Left ventricle myocardium inferior (tissue), 1 donor: ENCODE measurements at regions not wholly inside any gene's neighbourhood (a gene's known extent, or its start where the extent isn't known, plus 50 kb on each side); places are given as distances from the start of the nearest gene placed in this dataset.

Source experiments
- DNase-seq: peaks from one replicate; pipeline ENCODE4 v3.0.0-alpha.2; 2020
- H3K27ac ChIP-seq: fragments of 200-600 bp; replicated peaks from 2 replicates; pipeline ENCODE4 v1.8.0; 2021
- H3K27me3 ChIP-seq: fragments of 200-600 bp; 2 replicates; pipeline ENCODE4 v1.8.0; 2021; ENCODE audit warnings: low read depth
- H3K36me3 ChIP-seq: fragments of 200-600 bp; 2 replicates; pipeline ENCODE4 v1.8.0; 2021
- H3K4me1 ChIP-seq: fragments of 200-600 bp; 2 replicates; pipeline ENCODE4 v1.8.0; 2021
- H3K4me3 ChIP-seq: fragments of 200-600 bp; 2 replicates; pipeline ENCODE4 v1.8.0; 2021; ENCODE audit warnings: mild to moderate bottlenecking, moderate library complexity
- H3K9me3 ChIP-seq: fragments of 200-600 bp; replicated peaks from 2 replicates; pipeline ENCODE4 v1.8.0; 2021
- CTCF ChIP-seq: fragments of 200-600 bp; IDR thresholded peaks from 2 replicates; pipeline ENCODE4 v1.8.0; 2021; ENCODE audit warnings: antibody characterized with exemption, mild to moderate bottlenecking, borderline replicate concordance
- intact Hi-C: fragments of 100-400 bp; cut with micrococcal nuclease; formaldehyde crosslinking; loops from one replicate; pipeline ENCODE4 v1.11.0; 2022
- donor health status: DM: no; HTN: yes; CAD: no; lungs with severe emphysema.

DNA sequence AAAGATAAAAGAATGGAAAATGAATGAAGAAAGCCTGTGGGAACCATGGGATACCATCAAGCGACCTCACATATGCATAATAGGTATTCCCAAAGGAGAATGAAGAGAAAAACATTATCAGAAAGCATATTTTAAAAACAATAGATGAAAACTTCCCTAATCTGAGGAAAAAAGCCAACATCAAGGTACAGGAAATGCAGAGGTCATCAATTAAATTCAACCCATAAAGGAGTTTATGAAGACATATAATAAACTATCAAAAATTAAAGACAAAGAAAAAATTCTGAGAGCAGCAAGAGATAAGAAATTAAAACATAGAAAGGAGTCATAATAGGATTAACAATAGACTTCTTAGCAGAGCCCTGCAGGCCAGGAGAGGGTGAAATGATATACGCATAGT, 397.5 kb downstream of the GPM6A start:
- no peaks in the 10 kb centered on the region for H3K4me1 ChIP-seq
- no peaks in the 10 kb centered on the region for H3K27me3 ChIP-seq
- DNase-seq, result no peak
- intact Hi-C loops, result no loop called here
- H3K4me3 ChIP-seq, result no peak overlapping the region
- no peak for TF ChIP-seq CTCF
- H3K27ac ChIP-seq, result no peak overlapping the region
- peaks cover 51% of the 10 kb centered on the region for H3K9me3 ChIP-seq
- H3K36me3 ChIP-seq, result no peaks in the 10 kb centered on the region

- H3K4me1 ChIP-seq, result no peaks in the 10 kb centered on the region
- DNase-seq, result no peak
- H3K9me3 ChIP-seq, result peaks cover 45% of the 10 kb centered on the region
- no peak for TF ChIP-seq CTCF
- no peaks in the 10 kb centered on the region for H3K36me3 ChIP-seq
- no peaks in the 10 kb centered on the region for H3K27me3 ChIP-seq
- H3K27ac ChIP-seq, result no peak overlapping the region
- no peak overlapping the region for H3K4me3 ChIP-seq
- intact Hi-C loops, result no loop called here
Observed at GRCh38 chr4:175418516-175418915, 393.5 kb downstream of the GPM6A start.

- Histone ChIP-seq H3K27ac (no peak overlapping the region), H3K27me3 (no peaks in the 10 kb centered on the region), H3K36me3 (no peaks in the 10 kb centered on the region), H3K4me1 (no peaks in the 10 kb centered on the region), H3K9me3 (peaks cover 37% of the 10 kb centered on the region), H3K4me3 (no peak overlapping the region)
- no peak for DNase-seq
- no peak for TF ChIP-seq CTCF
- intact Hi-C loops, result no loop called here
Observed at GRCh38 chr4:175419236-175419718, 392.8 kb downstream of the GPM6A start.

DNA sequence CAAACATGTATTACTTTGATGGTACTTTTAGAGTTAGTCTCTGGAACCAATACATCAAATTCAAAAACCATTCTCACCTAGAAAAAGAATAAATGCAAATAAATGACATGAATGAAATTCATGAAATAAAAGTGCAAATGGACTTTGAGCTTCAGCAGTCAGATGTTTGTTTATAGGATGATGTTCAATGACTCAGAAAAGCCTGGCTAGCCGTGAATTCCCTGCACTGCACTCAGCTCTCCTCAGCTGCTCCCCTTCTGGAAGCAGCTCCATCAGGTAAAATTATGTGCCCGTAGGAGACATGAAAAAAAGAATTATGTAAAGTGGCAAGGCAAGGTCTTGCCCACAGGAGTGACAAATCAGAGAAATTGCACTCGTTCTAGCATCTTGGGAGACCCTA, 390.6 kb downstream of the GPM6A start:
- no peak overlapping the region for H3K4me3 ChIP-seq
- no peaks in the 10 kb centered on the region for H3K36me3 ChIP-seq
- no peak overlapping the region for H3K27ac ChIP-seq
- H3K4me1 ChIP-seq, result no peaks in the 10 kb centered on the region
- H3K9me3 ChIP-seq, result peaks cover 16% of the 10 kb centered on the region
- no peaks in the 10 kb centered on the region for H3K27me3 ChIP-seq
- TF ChIP-seq CTCF, result no peak
- DNase-seq, result no peak
- intact Hi-C loops, result no loop called here

DNA sequence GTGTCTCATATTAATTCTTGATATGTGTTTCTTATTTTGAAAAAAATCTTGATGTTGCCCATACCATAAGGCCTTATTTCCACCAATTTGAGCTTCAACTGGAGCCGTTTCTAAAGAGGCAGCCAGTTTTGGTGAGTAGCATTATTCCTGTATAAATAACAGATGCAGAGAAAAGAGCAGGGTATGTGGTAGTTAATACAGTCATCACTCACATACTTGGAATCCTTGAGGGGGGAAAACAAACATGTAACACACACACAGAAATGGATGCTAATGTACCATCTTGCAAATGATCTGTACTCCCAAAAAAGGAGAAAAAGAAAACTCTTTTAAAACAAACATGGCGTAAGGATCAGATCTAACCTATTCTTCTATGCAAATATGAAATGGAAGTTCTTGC, 389.7 kb downstream of the GPM6A start:
- H3K27ac ChIP-seq, result no peak overlapping the region
- TF ChIP-seq CTCF, result no peak
- no peaks in the 10 kb centered on the region for H3K27me3 ChIP-seq
- H3K4me3 ChIP-seq, result no peak overlapping the region
- DNase-seq, result no peak
- no peaks in the 10 kb centered on the region for H3K36me3 ChIP-seq
- H3K4me1 ChIP-seq, result no peaks in the 10 kb centered on the region
- H3K9me3 ChIP-seq, result peaks cover 8% of the 10 kb centered on the region
- intact Hi-C loops, result no loop called here

- Histone ChIP-seq H3K27me3 (no peaks in the 10 kb centered on the region), H3K36me3 (no peaks in the 10 kb centered on the region), H3K9me3 (no peaks in the 10 kb centered on the region), H3K4me1 (no peaks in the 10 kb centered on the region), H3K27ac (no peak overlapping the region), H3K4me3 (no peak overlapping the region)
- TF ChIP-seq CTCF, result no peak
- intact Hi-C loops, result no loop called here
- DNase-seq, result no peak
Observed at GRCh38 chr4:175424111-175424510, 388.0 kb downstream of the GPM6A start.
